ENCODE measurements at regions not wholly inside any gene's neighbourhood (a gene's known extent, or its start where the extent isn't known, plus 50 kb on each side); places are given as distances from the start of the nearest gene placed in this dataset.

- Histone ChIP-seq H4K20me1 (replicated peaks; ENCODE audit: insufficient read depth) (no peaks in the 10 kb centered on the region), H3K4me2 (no peak overlapping the region), H3K36me3 (ENCODE audit: insufficient read depth) (no peaks in the 10 kb centered on the region), H3K79me2 (replicated peaks; ENCODE audit: insufficient read depth) (no peaks in the 10 kb centered on the region), H3K4me1 (ENCODE audit: insufficient read depth) (no peaks in the 10 kb centered on the region), H3K9me2 (ENCODE audit: insufficient read depth) (no peaks in the 10 kb centered on the region; the same call in 1 of the 2 replicates), H3K4me3 (no peak overlapping the region), H2AFZ (no peak overlapping the region), H3K27me3 (ENCODE audit: insufficient read depth) (no peaks in the 10 kb centered on the region), H3F3A (replicated peaks; ENCODE audit: low read depth) (no peaks in the 10 kb centered on the region), H3K27ac (ENCODE audit: low read depth) (no peak overlapping the region)
- ATAC-seq (no peak), DNase-seq (ENCODE audit: low spot score) (no peak)
- Mint-ChIP-seq H3K27ac (no peak overlapping the region), H3K36me3 (ENCODE audit: low read depth) (peaks cover 5% of the 10 kb centered on the region; the same call in 1 of the 3 replicates), H3K4me3 (no peak overlapping the region), H3K4me1 (no peaks in the 10 kb centered on the region), H3K9me3 (peaks cover 8% of the 10 kb centered on the region), H3K27me3 (ENCODE audit: insufficient read depth, low read depth, poor library complexity) (no peaks in the 10 kb centered on the region)
- no peak for TF ChIP-seq CREB1 (CRISPR knock-in tag; IDR thresholded peaks at IDR 0.05; ENCODE audit: low read depth)
- TF ChIP-seq POLR2AphosphoS5 (IDR thresholded peaks at IDR 0.05; ENCODE audit: low read depth): no peak
- TF ChIP-seq ZNF114 (CRISPR knock-in tag; IDR thresholded peaks at IDR 0.05): no peak
- no peak for TF ChIP-seq CTCF (conservative IDR thresholded peaks at IDR 0.05; ENCODE audit: low read depth in 2 of 2)
- no peak for TF ChIP-seq STAT1 (IDR thresholded peaks at IDR 0.05; ENCODE audit: unreplicated experiment)
- TF ChIP-seq ZNF331 (CRISPR knock-in tag; IDR thresholded peaks at IDR 0.05; ENCODE audit: low read depth): no peak
- TF ChIP-seq JUNB (IDR thresholded peaks at IDR 0.05; ENCODE audit: unreplicated experiment): no peak
- TF ChIP-seq ZNF462 (CRISPR knock-in tag; IDR thresholded peaks at IDR 0.05): no peak
- TF ChIP-seq EZH2 (IDR thresholded peaks at IDR 0.05; ENCODE audit: low read depth, unreplicated experiment): no peak
- TF ChIP-seq REST (IDR thresholded peaks at IDR 0.05; ENCODE audit: unreplicated experiment): no peak
- no peak for TF ChIP-seq ETS1 (IDR thresholded peaks at IDR 0.05)
- TF ChIP-seq NANOG (IDR thresholded peaks at IDR 0.05; ENCODE audit: borderline replicate concordance): no peak
- TF ChIP-seq EZH2phosphoT487 (IDR thresholded peaks at IDR 0.05; ENCODE audit: unreplicated experiment): no peak
Measured at GRCh38 chr14:45940318-45940717, 687.3 kb upstream of the MIS18BP1 start.

All from GM23338 (cell line).